Esophagus squamous epithelium (tissue), 5 donors: ENCODE measurements at regions not wholly inside any gene's neighbourhood (a gene's known extent, or its start where the extent isn't known, plus 50 kb on each side); places are given as distances from the start of the nearest gene placed in this dataset.

Experiments used
- DNase-seq: peaks from one replicate; lab custom pipeline; 2025; lab: John Stamatoyannopoulos, UW
- H3K27ac ChIP-seq, 4 donors: fragments of 200-600 bp; sonication (generic); one replicate each; pipeline ENCODE4 v1.5.1; 2016 to 2019; ENCODE audit warnings: mild to moderate bottlenecking in 1 of 4
- H3K27me3 ChIP-seq, 4 donors: fragments of 200-600 bp; sonication (generic); 1 replicate in 3 of 4; 2 replicates in 1 of 4; pipeline versions ENCODE4 v1.5.1 to v1.6.0; 2017 to 2021; ENCODE audit warnings: antibody characterized with exemption in 1 of 4
- H3K36me3 ChIP-seq, 3 donors: fragments of 200-600 bp; sonication (generic); one replicate each; pipeline ENCODE4 v1.5.1; 2016 to 2019
- H3K4me1 ChIP-seq, 3 donors: fragments of 200-600 bp; sonication (generic); one replicate each; pipeline ENCODE4 v1.5.1; 2017 to 2019
- H3K4me3 ChIP-seq, 4 donors: fragments of 200-600 bp; sonication (generic); 1 replicate in 3 of 4; 2 replicates in 1 of 4; pipeline ENCODE4 v1.5.1; 2016 to 2019; ENCODE audit warnings: mild to moderate bottlenecking in 2 of 4, moderate library complexity in 1 of 4
- H3K9me3 ChIP-seq, 3 donors: fragments of 200-600 bp; sonication (generic); one replicate each; pipeline ENCODE4 v1.5.1; 2016 to 2019
- CTCF ChIP-seq, 6 experiments: fragments of 450-650 bp in 4 of 6; fragments of 200-600 bp in 2 of 6; sonication (generic) in 2 of 6; IDR thresholded peaks; one replicate each; pipeline ENCODE4 v1.5.1; 2016 to 2019; ENCODE audit warnings: antibody characterized with exemption in 6 of 6, mild to moderate bottlenecking in 4 of 6, moderate library complexity in 4 of 6
- POLR2A ChIP-seq, 4 donors: fragments of 450-650 bp; IDR thresholded peaks; one replicate each; pipeline ENCODE4 v1.6.1; 2017; ENCODE audit warnings: antibody characterized with exemption in 4 of 4, mild to moderate bottlenecking in 4 of 4, moderate library complexity in 3 of 4
- WGBS, 2 donors: methylation state at CpG; one replicate each; pipeline ENCODE4 v1.1.5; 2018; 5-methylcytosine and 5-hydroxymethylcytosine counted together
- intact Hi-C: fragments of 100-400 bp; cut with DNase I; formaldehyde crosslinking; loops from one replicate; pipeline ENCODE4 v1.15.0; 2022
- donor health status: DM: yes; HTN: yes; CAD: no.

GRCh38 chr10:101297901-101298486 lies 56.0 kb upstream of the BTRC start:
- 4 to 5% methylated on average over 9 of the region's 9 CpGs for WGBS, 2 donors
- peaks cover 0 to 90% (median 4%) of the 10 kb centered on the region in 4 donors for H3K27me3 ChIP-seq
- no peak overlapping the region for H3K27ac ChIP-seq

GRCh38 chr10:101299211-101299610 lies 54.8 kb upstream of the BTRC start:
- peaks cover 0 to 4% (median 0%) of the 10 kb centered on the region in 3 donors for H3K4me1 ChIP-seq
- TF ChIP-seq CTCF (IDR thresholded peaks at IDR 0.05): no peak
- no peak for TF ChIP-seq POLR2A (IDR thresholded peaks at IDR 0.05)
- no peak for DNase-seq
- no peaks in the 10 kb centered on the region for H3K9me3 ChIP-seq
- H3K36me3 ChIP-seq: no peaks in the 10 kb centered on the region
- no peak overlapping the region for H3K4me3 ChIP-seq
- no peak overlapping the region for H3K27ac ChIP-seq
- peaks cover 0 to 89% (median 2%) of the 10 kb centered on the region in 4 donors for H3K27me3 ChIP-seq
- intact Hi-C loops: loop anchor here (10.0 kb wide), 1 partner anchor 276 kb away; no protein-coding TSS in a partner anchor
- WGBS, 2 donors: 72 to 84% methylated on average over 6 of the region's 6 CpGs

More at GRCh38 chr10:101297901-101298486, 56.0 kb upstream of the BTRC start:
- TF ChIP-seq CTCF (IDR thresholded peaks at IDR 0.05) (peak; percentile 62 to 87 (median 80)), POLR2A (IDR thresholded peaks at IDR 0.05) (no peak)
- Histone ChIP-seq H3K4me3 (no peak overlapping the region), H3K9me3 (no peaks in the 10 kb centered on the region), H3K4me1 (peaks cover 0 to 5% (median 0%) of the 10 kb centered on the region in 3 donors), H3K36me3 (no peaks in the 10 kb centered on the region)
- DNase-seq: no peak
- intact Hi-C loops: loop anchor here (10.0 kb wide), 1 partner anchor 277 kb away; no protein-coding TSS in a partner anchor

GRCh38 chr10:101301111-101301731 lies 52.7 kb upstream of the BTRC start:
- TF ChIP-seq POLR2A (IDR thresholded peaks at IDR 0.05): no peak
- peak in 5 of 6 experiments; percentile 54 to 87 (median 75) for TF ChIP-seq CTCF (IDR thresholded peaks at IDR 0.05)
- H3K9me3 ChIP-seq: no peaks in the 10 kb centered on the region
- H3K4me1 ChIP-seq: peaks cover 0 to 4% (median 0%) of the 10 kb centered on the region in 3 donors
- no peak overlapping the region for H3K27ac ChIP-seq
- no peaks in the 10 kb centered on the region for H3K36me3 ChIP-seq
- 17 to 31% methylated on average over 1 to 2 of the region's 2 CpGs for WGBS, 2 donors
- no peak for DNase-seq
- H3K27me3 ChIP-seq: peaks cover 0 to 89% (median 2%) of the 10 kb centered on the region in 4 donors
- intact Hi-C loops: loop anchor here (5.0 kb wide), 1 partner anchor 141 kb away; no protein-coding TSS in a partner anchor
- H3K4me3 ChIP-seq: no peak overlapping the region

- Histone ChIP-seq H3K27me3 (peaks cover 0 to 85% (median 2%) of the 10 kb centered on the region in 4 donors), H3K27ac (no peak overlapping the region), H3K36me3 (no peaks in the 10 kb centered on the region), H3K9me3 (no peaks in the 10 kb centered on the region), H3K4me1 (peaks cover 0 to 10% (median 4%) of the 10 kb centered on the region in 3 donors), H3K4me3 (no peak overlapping the region)
- TF ChIP-seq POLR2A (IDR thresholded peaks at IDR 0.05) (no peak), CTCF (IDR thresholded peaks at IDR 0.05) (no peak)
- no peak for DNase-seq
- intact Hi-C loops: loop anchor here (5.0 kb wide), 1 partner anchor 139 kb away; no protein-coding TSS in a partner anchor
- 74 to 76% methylated on average over 3 to 4 of the region's 4 CpGs for WGBS, 2 donors
Measured at GRCh38 chr10:101303087-101303703, 50.8 kb upstream of the BTRC start.
